ENCODE measurements at regions not wholly inside any gene's neighbourhood (a gene's known extent, or its start where the extent isn't known, plus 50 kb on each side); places are given as distances from the start of the nearest gene placed in this dataset.
"Not testable (repeated sequence)": the region's sequence is repeated elsewhere in the genome, so short reads cannot be mapped to it uniquely, and the experiment has no call there.

DNA sequence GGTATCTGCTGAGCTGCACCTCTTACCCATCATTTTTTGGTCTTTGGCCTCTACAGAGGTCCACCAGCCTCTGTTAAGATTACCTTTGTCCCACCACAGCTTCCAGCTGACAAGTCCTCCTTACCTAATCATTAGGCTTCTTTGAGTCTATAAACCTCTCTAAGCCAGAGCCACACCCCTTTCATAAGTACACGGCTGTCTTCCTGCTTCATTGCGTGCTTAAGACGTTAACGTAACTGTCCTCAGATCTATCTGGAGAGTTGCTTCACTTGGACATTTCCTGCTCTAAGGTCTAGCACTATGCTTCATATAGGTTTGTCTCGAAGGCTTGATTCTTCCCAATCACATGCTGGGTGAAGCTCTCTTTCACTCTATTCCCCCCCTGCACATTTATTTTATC is 71.0 kb upstream of the CACHD1 start:
- DNase-seq (ENCODE audit: low read depth) = no peak
- TF ChIP-seq, protein P1, sequence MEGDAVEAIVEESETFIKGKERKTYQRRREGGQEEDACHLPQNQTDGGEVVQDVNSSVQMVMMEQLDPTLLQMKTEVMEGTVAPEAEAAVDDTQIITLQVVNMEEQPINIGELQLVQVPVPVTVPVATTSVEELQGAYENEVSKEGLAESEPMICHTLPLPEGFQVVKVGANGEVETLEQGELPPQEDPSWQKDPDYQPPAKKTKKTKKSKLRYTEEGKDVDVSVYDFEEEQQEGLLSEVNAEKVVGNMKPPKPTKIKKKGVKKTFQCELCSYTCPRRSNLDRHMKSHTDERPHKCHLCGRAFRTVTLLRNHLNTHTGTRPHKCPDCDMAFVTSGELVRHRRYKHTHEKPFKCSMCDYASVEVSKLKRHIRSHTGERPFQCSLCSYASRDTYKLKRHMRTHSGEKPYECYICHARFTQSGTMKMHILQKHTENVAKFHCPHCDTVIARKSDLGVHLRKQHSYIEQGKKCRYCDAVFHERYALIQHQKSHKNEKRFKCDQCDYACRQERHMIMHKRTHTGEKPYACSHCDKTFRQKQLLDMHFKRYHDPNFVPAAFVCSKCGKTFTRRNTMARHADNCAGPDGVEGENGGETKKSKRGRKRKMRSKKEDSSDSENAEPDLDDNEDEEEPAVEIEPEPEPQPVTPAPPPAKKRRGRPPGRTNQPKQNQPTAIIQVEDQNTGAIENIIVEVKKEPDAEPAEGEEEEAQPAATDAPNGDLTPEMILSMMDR (IDR thresholded peaks at IDR 0.05; ENCODE audit: control insufficient read depth, extremely low read depth, insufficient read depth) = no peak
- H3K4me3 ChIP-seq (ENCODE audit: low read depth, low read length) = no peak overlapping the region

DNA sequence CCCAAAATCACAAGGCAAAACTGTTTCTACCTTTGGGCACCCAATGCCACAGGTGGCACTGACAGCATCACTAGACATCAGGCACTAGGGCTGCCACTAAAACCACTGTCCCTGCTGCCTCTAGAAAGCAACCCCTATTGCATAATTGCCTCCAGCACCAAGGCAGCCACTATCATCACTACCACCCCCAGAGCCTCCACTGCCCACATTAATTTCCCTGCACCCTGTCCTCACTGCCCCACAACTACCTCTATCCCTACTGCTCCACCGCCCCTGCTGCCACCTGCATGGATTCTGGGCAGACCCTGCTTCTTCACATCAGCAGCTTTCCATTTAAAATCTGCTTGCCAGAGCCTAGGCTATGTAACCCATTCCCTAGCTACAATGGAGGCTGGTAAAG is 68.6 kb upstream of the CACHD1 start:
- DNase-seq (ENCODE audit: low read depth) = no peak
- TF ChIP-seq, protein P1 (IDR thresholded peaks at IDR 0.05; ENCODE audit: control insufficient read depth, extremely low read depth, insufficient read depth) = no peak
- H3K4me3 ChIP-seq (ENCODE audit: low read depth, low read length) = no peak overlapping the region

DNA sequence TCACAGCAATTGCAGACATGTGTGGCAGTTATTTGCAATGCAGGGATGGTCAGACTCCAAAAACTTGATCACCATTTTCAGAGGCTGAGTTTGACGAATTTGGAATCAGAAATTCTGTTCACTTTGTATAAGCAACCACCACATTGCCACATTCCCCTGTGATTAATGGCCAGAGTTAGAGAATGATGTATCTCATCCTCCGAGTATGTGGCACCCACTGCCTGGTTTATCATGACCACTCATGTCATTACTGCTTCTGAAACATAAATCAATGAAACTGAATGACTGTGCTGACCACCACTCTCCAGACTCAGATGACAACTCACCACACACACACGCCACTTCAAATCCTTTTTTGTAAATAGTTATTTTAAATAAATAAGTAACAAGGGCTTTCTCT is 66.6 kb upstream of the CACHD1 start:
- no peak overlapping the region for H3K4me3 ChIP-seq (ENCODE audit: low read depth, low read length)
- TF ChIP-seq, protein P1 (IDR thresholded peaks at IDR 0.05; ENCODE audit: control insufficient read depth, extremely low read depth, insufficient read depth) = no peak
- DNase-seq (ENCODE audit: low read depth) = no peak

DNA sequence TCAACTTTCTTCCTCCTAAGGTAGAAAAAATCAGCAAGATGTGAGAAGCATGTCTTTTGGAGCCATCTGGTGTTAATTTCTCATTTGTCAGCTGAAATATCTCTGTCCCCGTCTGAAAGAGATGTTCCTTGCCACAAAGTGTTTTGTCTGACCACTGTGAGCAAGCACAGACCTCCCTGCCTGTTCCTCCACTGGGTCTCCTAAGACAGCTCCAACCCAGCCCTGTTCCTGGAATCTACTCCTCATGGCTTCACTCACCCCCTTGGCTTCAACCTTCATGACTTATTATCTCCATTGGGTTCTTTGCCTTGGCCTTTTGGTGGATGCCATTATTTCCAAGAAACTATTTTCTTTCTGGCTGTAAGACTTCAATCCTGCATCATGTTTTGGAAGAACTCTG is 65.7 kb upstream of the CACHD1 start:
- no peak overlapping the region for H3K4me3 ChIP-seq (ENCODE audit: low read depth, low read length)
- TF ChIP-seq, protein P1 (IDR thresholded peaks at IDR 0.05; ENCODE audit: control insufficient read depth, extremely low read depth, insufficient read depth) = no peak
- DNase-seq (ENCODE audit: low read depth) = no peak

DNA sequence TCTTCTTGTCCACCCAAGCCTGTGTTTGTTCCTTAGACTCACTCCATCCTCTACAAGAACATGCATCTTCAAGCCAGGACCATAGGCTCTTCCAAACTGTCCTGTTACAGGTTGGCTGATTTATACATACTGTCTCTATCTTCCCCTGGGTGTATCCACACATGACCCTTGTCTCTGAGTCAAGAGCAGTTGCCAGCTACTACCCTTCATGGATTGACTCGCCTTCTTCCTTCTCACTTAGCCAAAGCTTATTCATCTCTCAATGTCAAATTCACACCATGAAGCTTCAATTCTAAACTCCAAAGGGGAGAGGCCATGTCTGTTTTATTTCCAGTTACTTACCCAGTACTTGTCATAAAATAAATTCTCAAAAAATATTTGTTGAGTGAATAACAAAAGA is 64.1 kb upstream of the CACHD1 start:
- TF ChIP-seq, protein P1 (IDR thresholded peaks at IDR 0.05; ENCODE audit: control insufficient read depth, extremely low read depth, insufficient read depth) = no peak
- no peak overlapping the region for H3K4me3 ChIP-seq (ENCODE audit: low read depth, low read length)
- no peak for DNase-seq (ENCODE audit: low read depth)

DNA sequence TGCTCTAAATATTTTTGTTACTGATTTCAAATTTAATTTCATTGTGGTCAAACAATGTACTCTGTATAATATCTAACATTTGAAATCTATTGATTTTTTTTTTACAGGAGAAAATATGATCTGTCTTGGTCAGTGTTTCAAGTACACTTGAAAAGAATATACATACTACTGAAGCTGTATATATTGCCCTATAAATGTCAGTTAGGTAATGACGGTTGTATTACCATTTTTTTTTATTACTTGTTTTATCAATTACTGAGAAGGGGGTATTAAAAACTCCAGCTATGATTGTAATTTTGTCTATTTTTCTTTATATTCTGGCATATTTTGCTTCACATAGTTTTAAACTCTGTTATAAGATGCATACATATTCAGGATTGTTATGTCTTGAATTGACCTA is 59.7 kb upstream of the CACHD1 start:
- no peak for DNase-seq (ENCODE audit: low read depth)
- TF ChIP-seq, protein P1 (IDR thresholded peaks at IDR 0.05; ENCODE audit: control insufficient read depth, extremely low read depth, insufficient read depth) = no peak
- no peak overlapping the region for H3K4me3 ChIP-seq (ENCODE audit: low read depth, low read length)

DNA sequence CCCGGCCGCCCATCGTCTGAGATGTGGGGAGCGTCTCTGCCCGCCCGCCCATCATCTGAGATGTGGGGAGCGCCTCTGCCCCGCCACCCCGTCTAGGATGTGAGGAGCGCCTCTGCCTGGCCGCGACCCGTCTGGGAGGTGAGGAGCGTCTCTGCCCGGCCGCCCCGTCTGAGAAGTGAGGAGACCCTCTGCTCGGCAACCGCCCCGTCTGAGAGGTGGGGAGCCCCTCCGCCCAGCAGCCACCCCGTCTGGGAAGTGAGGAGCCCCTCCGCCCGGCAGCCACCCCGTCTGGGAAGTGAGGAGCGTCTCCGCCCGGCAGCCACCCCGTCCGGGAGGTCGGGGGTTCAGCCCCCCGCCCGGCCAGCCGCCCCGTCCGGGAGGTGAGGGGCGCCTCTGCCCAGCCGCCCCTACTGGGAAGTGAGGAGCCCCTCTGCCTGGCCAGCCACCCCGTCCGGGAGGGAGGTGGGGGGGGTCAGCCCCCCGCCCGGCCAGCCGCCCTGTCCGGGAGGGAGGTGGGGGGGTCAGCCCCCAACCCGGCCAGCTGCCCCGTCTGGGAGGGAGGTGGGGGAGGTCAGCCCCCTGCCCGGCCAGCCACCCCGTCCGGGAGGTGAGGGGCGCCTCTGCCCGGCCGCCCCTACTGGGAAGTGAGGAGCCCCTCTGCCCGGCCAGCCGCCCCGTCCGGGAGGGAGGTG is 54.9 kb upstream of the CACHD1 start:
- not testable (repeated sequence) for H3K4me3 ChIP-seq (ENCODE audit: low read depth, low read length); DNase-seq (ENCODE audit: low read depth)

Data from LNCaP clone FGC (cell line).